ENCODE measurements at regions not wholly inside any gene's neighbourhood (a gene's known extent, or its start where the extent isn't known, plus 50 kb on each side); places are given as distances from the start of the nearest gene placed in this dataset.

DNA sequence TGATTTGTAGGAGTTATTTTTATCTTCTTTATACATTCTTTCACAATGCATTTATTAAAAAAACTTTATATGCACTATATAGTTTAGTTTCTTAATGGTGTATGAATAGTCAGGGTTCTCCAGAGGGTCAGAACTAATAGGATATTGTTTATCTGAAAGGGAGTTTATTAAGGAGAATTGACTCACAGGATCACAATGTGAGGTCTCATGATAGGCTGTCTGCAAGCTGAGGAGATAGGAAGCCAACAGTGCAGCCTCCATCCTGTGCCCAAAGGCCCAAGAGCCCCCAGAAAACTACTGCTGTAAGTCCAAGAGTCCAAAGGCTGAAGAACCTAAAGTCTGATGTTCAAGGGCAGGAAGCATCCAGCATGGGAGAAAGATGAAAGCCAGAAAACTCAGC lies 192.8 kb upstream of the AHR start:
- TF ChIP-seq, protein P1, sequence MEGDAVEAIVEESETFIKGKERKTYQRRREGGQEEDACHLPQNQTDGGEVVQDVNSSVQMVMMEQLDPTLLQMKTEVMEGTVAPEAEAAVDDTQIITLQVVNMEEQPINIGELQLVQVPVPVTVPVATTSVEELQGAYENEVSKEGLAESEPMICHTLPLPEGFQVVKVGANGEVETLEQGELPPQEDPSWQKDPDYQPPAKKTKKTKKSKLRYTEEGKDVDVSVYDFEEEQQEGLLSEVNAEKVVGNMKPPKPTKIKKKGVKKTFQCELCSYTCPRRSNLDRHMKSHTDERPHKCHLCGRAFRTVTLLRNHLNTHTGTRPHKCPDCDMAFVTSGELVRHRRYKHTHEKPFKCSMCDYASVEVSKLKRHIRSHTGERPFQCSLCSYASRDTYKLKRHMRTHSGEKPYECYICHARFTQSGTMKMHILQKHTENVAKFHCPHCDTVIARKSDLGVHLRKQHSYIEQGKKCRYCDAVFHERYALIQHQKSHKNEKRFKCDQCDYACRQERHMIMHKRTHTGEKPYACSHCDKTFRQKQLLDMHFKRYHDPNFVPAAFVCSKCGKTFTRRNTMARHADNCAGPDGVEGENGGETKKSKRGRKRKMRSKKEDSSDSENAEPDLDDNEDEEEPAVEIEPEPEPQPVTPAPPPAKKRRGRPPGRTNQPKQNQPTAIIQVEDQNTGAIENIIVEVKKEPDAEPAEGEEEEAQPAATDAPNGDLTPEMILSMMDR (IDR thresholded peaks at IDR 0.05), result no peak
- no peak for TF ChIP-seq EZH2 (IDR thresholded peaks at IDR 0.05; ENCODE audit: borderline replicate concordance, insufficient read depth, low read depth, low read length, poor library complexity, severe bottlenecking)

All from B cell (primary cell).